Skeletal muscle satellite cell (primary cell): ENCODE measurements at regions not wholly inside any gene's neighbourhood (a gene's known extent, or its start where the extent isn't known, plus 50 kb on each side); places are given as distances from the start of the nearest gene placed in this dataset.
"Not testable (repeated sequence)": the region's sequence is repeated elsewhere in the genome, so short reads cannot be mapped to it uniquely, and the experiment has no call there.

Experiments used
- H3K27me3 ChIP-seq: 2 replicates; pipeline ENCODE4 v1.7.0; 2013; ENCODE audit warnings: low read length; ENCODE audit not compliant: control insufficient read depth, insufficient read depth
- H3K36me3 ChIP-seq: 2 replicates; pipeline ENCODE4 v1.7.0; 2013; ENCODE audit warnings: mild to moderate bottlenecking, control low read depth, low read length; ENCODE audit not compliant: insufficient read depth
- H3K4me1 ChIP-seq: 2 replicates; pipeline ENCODE4 v1.7.0; 2013; ENCODE audit warnings: low read length; ENCODE audit not compliant: control insufficient read depth, insufficient read depth
- H3K4me2 ChIP-seq: 2 replicates; pipeline ENCODE4 v1.7.0; 2013; ENCODE audit warnings: mild to moderate bottlenecking, low read length
- H3K4me3 ChIP-seq: 2 replicates; pipeline ENCODE4 v1.7.0; 2013; ENCODE audit warnings: low read length
- H3K9ac ChIP-seq: 2 replicates; pipeline ENCODE4 v1.7.0; 2013; ENCODE audit warnings: mild to moderate bottlenecking, low read depth, low read length, moderate library complexity
- H3K9me3 ChIP-seq: replicated peaks from 2 replicates; pipeline ENCODE4 v1.7.0; 2013; ENCODE audit warnings: mild to moderate bottlenecking, control low read depth, low read length

GRCh38 chr1:30363031-30363430 is 360.4 kb downstream of the MATN1 start:
- Histone ChIP-seq H3K9me3 (no peaks in the 10 kb centered on the region), H3K4me2 (no peak overlapping the region), H3K4me1 (no peaks in the 10 kb centered on the region), H3K27me3 (no peaks in the 10 kb centered on the region), H3K4me3 (no peak overlapping the region), H3K36me3 (no peaks in the 10 kb centered on the region), H3K9ac (no peak overlapping the region)

GRCh38 chr1:30362603-30362990 is 360.8 kb downstream of the MATN1 start:
- Histone ChIP-seq H3K4me2 (no peak overlapping the region), H3K9me3 (no peaks in the 10 kb centered on the region), H3K9ac (no peak overlapping the region), H3K4me3 (no peak overlapping the region), H3K4me1 (no peaks in the 10 kb centered on the region), H3K27me3 (no peaks in the 10 kb centered on the region), H3K36me3 (no peaks in the 10 kb centered on the region)

- H3K4me3 ChIP-seq, H3K4me1 ChIP-seq, H3K9me3 ChIP-seq, H3K27me3 ChIP-seq, H3K4me2 ChIP-seq, H3K9ac ChIP-seq, H3K36me3 ChIP-seq: not testable (repeated sequence)
Measured at GRCh38 chr1:30361890-30362602, 361.3 kb downstream of the MATN1 start.

GRCh38 chr1:30360753-30361152 is 362.6 kb downstream of the MATN1 start:
- H3K27me3 ChIP-seq = no peaks in the 10 kb centered on the region
- H3K9ac ChIP-seq = no peak overlapping the region
- no peak overlapping the region for H3K4me3 ChIP-seq
- no peaks in the 10 kb centered on the region for H3K4me1 ChIP-seq
- H3K36me3 ChIP-seq = no peaks in the 10 kb centered on the region
- no peak overlapping the region for H3K4me2 ChIP-seq
- H3K9me3 ChIP-seq = no peaks in the 10 kb centered on the region

GRCh38 chr1:30360281-30360680 is 363.1 kb downstream of the MATN1 start:
- Histone ChIP-seq H3K9me3 (no peaks in the 10 kb centered on the region), H3K4me2 (no peak overlapping the region), H3K4me1 (no peaks in the 10 kb centered on the region), H3K4me3 (no peak overlapping the region), H3K9ac (no peak overlapping the region), H3K36me3 (no peaks in the 10 kb centered on the region), H3K27me3 (no peaks in the 10 kb centered on the region)

- no peaks in the 10 kb centered on the region for H3K36me3 ChIP-seq
- no peaks in the 10 kb centered on the region for H3K27me3 ChIP-seq
- no peak overlapping the region for H3K9ac ChIP-seq
- no peaks in the 10 kb centered on the region for H3K4me1 ChIP-seq
- H3K4me3 ChIP-seq = no peak overlapping the region
- no peaks in the 10 kb centered on the region for H3K9me3 ChIP-seq
- no peak overlapping the region for H3K4me2 ChIP-seq
Measured at GRCh38 chr1:30359539-30360220, 363.7 kb downstream of the MATN1 start.

- Histone ChIP-seq H3K4me2 (no peak overlapping the region), H3K9me3 (no peaks in the 10 kb centered on the region), H3K27me3 (no peaks in the 10 kb centered on the region), H3K9ac (no peak overlapping the region), H3K4me1 (no peaks in the 10 kb centered on the region), H3K4me3 (no peak overlapping the region), H3K36me3 (no peaks in the 10 kb centered on the region)
Measured at GRCh38 chr1:30358500-30358899, 364.9 kb downstream of the MATN1 start.

GRCh38 chr1:30356839-30357238 is 366.5 kb downstream of the MATN1 start:
- H3K4me2 ChIP-seq = no peak overlapping the region
- H3K9ac ChIP-seq = no peak overlapping the region
- no peaks in the 10 kb centered on the region for H3K9me3 ChIP-seq
- no peak overlapping the region for H3K4me3 ChIP-seq
- H3K4me1 ChIP-seq = no peaks in the 10 kb centered on the region
- no peaks in the 10 kb centered on the region for H3K36me3 ChIP-seq
- H3K27me3 ChIP-seq = no peaks in the 10 kb centered on the region

- Histone ChIP-seq H3K27me3 (no peaks in the 10 kb centered on the region), H3K36me3 (no peaks in the 10 kb centered on the region), H3K9ac (no peak overlapping the region), H3K9me3 (no peaks in the 10 kb centered on the region), H3K4me2 (no peak overlapping the region), H3K4me3 (no peak overlapping the region), H3K4me1 (no peaks in the 10 kb centered on the region)
Measured at GRCh38 chr1:30354410-30354809, 369.0 kb downstream of the MATN1 start.

GRCh38 chr1:30353637-30354036 is 369.7 kb downstream of the MATN1 start:
- Histone ChIP-seq H3K4me3 (no peak overlapping the region), H3K36me3 (no peaks in the 10 kb centered on the region), H3K4me2 (no peak overlapping the region), H3K9me3 (no peaks in the 10 kb centered on the region), H3K27me3 (no peaks in the 10 kb centered on the region), H3K9ac (no peak overlapping the region), H3K4me1 (no peaks in the 10 kb centered on the region)

GRCh38 chr1:30348147-30348546 is 375.2 kb downstream of the MATN1 start:
- no peaks in the 10 kb centered on the region for H3K27me3 ChIP-seq
- no peaks in the 10 kb centered on the region for H3K9me3 ChIP-seq
- H3K4me1 ChIP-seq = no peaks in the 10 kb centered on the region
- H3K4me2 ChIP-seq = no peak overlapping the region
- no peak overlapping the region for H3K4me3 ChIP-seq
- H3K9ac ChIP-seq = no peak overlapping the region
- no peaks in the 10 kb centered on the region for H3K36me3 ChIP-seq
